Uterus (tissue), 3 donors: ENCODE measurements at regions not wholly inside any gene's neighbourhood (a gene's known extent, or its start where the extent isn't known, plus 50 kb on each side); places are given as distances from the start of the nearest gene placed in this dataset.

Experiments used
- DNase-seq, 2 donors: peaks; one replicate each; pipeline ENCODE4 v3.0.0-alpha.2; 2019 to 2020
- H3K27ac ChIP-seq, 2 donors: fragments of 200-600 bp; sonication (generic); 1 replicate in 1 of 2; 2 replicates in 1 of 2; pipeline ENCODE4 v1.5.1; 2016 to 2018
- H3K27me3 ChIP-seq, 2 donors: fragments of 200-600 bp; sonication (generic); one replicate each; pipeline ENCODE4 v1.5.1; 2018 to 2019; ENCODE audit warnings: control low read depth in 1 of 2
- H3K36me3 ChIP-seq, 2 donors: fragments of 200-600 bp; sonication (generic); one replicate each; pipeline ENCODE4 v1.5.1; 2019; ENCODE audit warnings: control low read depth in 1 of 2
- H3K4me1 ChIP-seq, 2 donors: fragments of 200-600 bp; sonication (generic); one replicate each; pipeline ENCODE4 v1.5.1; 2018 to 2019; ENCODE audit warnings: control low read depth in 1 of 2
- H3K4me3 ChIP-seq, 2 donors: fragments of 200-600 bp; sonication (generic); 1 replicate in 1 of 2; 2 replicates in 1 of 2; pipeline ENCODE4 v1.5.1; 2018 to 2019; ENCODE audit warnings: mild to moderate bottlenecking in 1 of 2
- H3K9me3 ChIP-seq, 2 donors: fragments of 200-600 bp; sonication (generic); one replicate each; pipeline ENCODE4 v1.5.1; 2019; ENCODE audit warnings: control low read depth in 1 of 2
- CTCF ChIP-seq, 4 experiments: fragments of 200-600 bp in 2 of 4; fragments of 450-650 bp in 2 of 4; sonication (generic) in 2 of 4; IDR thresholded peaks; one replicate each; pipeline ENCODE4 v1.5.1; 2016 to 2019; ENCODE audit warnings: antibody characterized with exemption in 4 of 4, mild to moderate bottlenecking in 2 of 4, moderate library complexity in 1 of 4
- POLR2A ChIP-seq, 2 donors: fragments of 450-650 bp; IDR thresholded peaks; one replicate each; pipeline ENCODE4 v1.6.1; 2016; ENCODE audit warnings: antibody characterized with exemption in 2 of 2, mild to moderate bottlenecking in 1 of 2, moderate library complexity in 1 of 2
- intact Hi-C: fragments of 100-400 bp; cut with DNase I; formaldehyde crosslinking; loops from one replicate; pipeline ENCODE4 v1.15.1; 2023; ENCODE audit warnings: low total_unique reads
- donor health status: DM: yes; HTN: yes; CAD: no.

GRCh38 chr5:174916227-174916626, 191.8 kb downstream of the MSX2 start:
- no peak overlapping the region for H3K27ac ChIP-seq
- DNase-seq, result no peak
- H3K27me3 ChIP-seq, result no peaks in the 10 kb centered on the region
- H3K36me3 ChIP-seq, result no peaks in the 10 kb centered on the region
- intact Hi-C loops, result no loop called here
- TF ChIP-seq POLR2A (IDR thresholded peaks at IDR 0.05) (no peak), CTCF (IDR thresholded peaks at IDR 0.05) (no peak)
- H3K4me1 ChIP-seq, result no peaks in the 10 kb centered on the region
- H3K4me3 ChIP-seq, result no peak overlapping the region
- no peaks in the 10 kb centered on the region for H3K9me3 ChIP-seq

GRCh38 chr5:174911118-174911517, 186.7 kb downstream of the MSX2 start:
- Histone ChIP-seq H3K36me3 (no peaks in the 10 kb centered on the region), H3K4me3 (no peak overlapping the region), H3K27ac (no peak overlapping the region), H3K27me3 (no peaks in the 10 kb centered on the region), H3K9me3 (peaks cover 0 to 4% of the 10 kb centered on the region in 2 donors), H3K4me1 (no peaks in the 10 kb centered on the region)
- TF ChIP-seq CTCF (IDR thresholded peaks at IDR 0.05), result no peak
- no peak for TF ChIP-seq POLR2A (IDR thresholded peaks at IDR 0.05)
- intact Hi-C loops, result no loop called here
- DNase-seq, result no peak

GRCh38 chr5:174910245-174910737, 185.9 kb downstream of the MSX2 start:
- no peaks in the 10 kb centered on the region for H3K36me3 ChIP-seq
- DNase-seq, result peak in 1 of 2 donors; percentile 20
- H3K9me3 ChIP-seq, result peaks cover 0 to 6% of the 10 kb centered on the region in 2 donors
- H3K27ac ChIP-seq, result no peak overlapping the region
- H3K4me1 ChIP-seq, result no peaks in the 10 kb centered on the region
- TF ChIP-seq POLR2A (IDR thresholded peaks at IDR 0.05), result no peak
- peak; percentile 60 to 69 (median 66) for TF ChIP-seq CTCF (IDR thresholded peaks at IDR 0.05)
- intact Hi-C loops, result no loop called here
- no peaks in the 10 kb centered on the region for H3K27me3 ChIP-seq
- no peak overlapping the region for H3K4me3 ChIP-seq

GRCh38 chr5:174903172-174903732, 178.9 kb downstream of the MSX2 start:
- no peaks in the 10 kb centered on the region for H3K27me3 ChIP-seq
- TF ChIP-seq CTCF (IDR thresholded peaks at IDR 0.05) (no peak), POLR2A (IDR thresholded peaks at IDR 0.05) (no peak)
- H3K4me1 ChIP-seq, result no peaks in the 10 kb centered on the region
- H3K9me3 ChIP-seq, result peaks cover 0 to 6% of the 10 kb centered on the region in 2 donors
- no peak overlapping the region for H3K27ac ChIP-seq
- H3K36me3 ChIP-seq, result no peaks in the 10 kb centered on the region
- intact Hi-C loops, result no loop called here
- DNase-seq, result no peak
- H3K4me3 ChIP-seq, result no peak overlapping the region

GRCh38 chr5:174901336-174901735, 177.0 kb downstream of the MSX2 start:
- no peak overlapping the region for H3K4me3 ChIP-seq
- no peak for DNase-seq
- peaks cover 0 to under 1% of the 10 kb centered on the region in 2 donors for H3K36me3 ChIP-seq
- no peaks in the 10 kb centered on the region for H3K27me3 ChIP-seq
- TF ChIP-seq CTCF (IDR thresholded peaks at IDR 0.05), result no peak
- TF ChIP-seq POLR2A (IDR thresholded peaks at IDR 0.05), result no peak
- H3K27ac ChIP-seq, result no peak overlapping the region
- H3K4me1 ChIP-seq, result no peaks in the 10 kb centered on the region
- peaks cover 0 to 5% of the 10 kb centered on the region in 2 donors for H3K9me3 ChIP-seq
- intact Hi-C loops, result no loop called here
